ACHN (cell line): ENCODE measurements at regions not wholly inside any gene's neighbourhood (a gene's known extent, or its start where the extent isn't known, plus 50 kb on each side); places are given as distances from the start of the nearest gene placed in this dataset.
"Not testable (repeated sequence)": the region's sequence is repeated elsewhere in the genome, so short reads cannot be mapped to it uniquely, and the experiment has no call there.

Source experiments
- DNase-seq: peaks from one replicate; pipeline ENCODE4 v3.0.0-alpha.2; 2015
- in situ Hi-C: cut with HindIII; loops from 2 replicates; pipeline ENCODE4 v1.10.0; 2017; ENCODE audit warnings: low sequenced_read_pairs, low pct_ligation_motif_present, low pct_unique_long_range_greater_than_20kb

GRCh38 chr4:160505724-160506123 is 1402.8 kb downstream of the RAPGEF2 start:
- no peak for DNase-seq
- in situ Hi-C loops = no loop called here

GRCh38 chr4:160510928-160511327 is 1408.0 kb downstream of the RAPGEF2 start:
- in situ Hi-C loops = no loop called here
- no peak for DNase-seq

GRCh38 chr4:160514126-160514525 is 1411.2 kb downstream of the RAPGEF2 start:
- in situ Hi-C loops = no loop called here
- no peak for DNase-seq

GRCh38 chr4:160523231-160523630 is 1420.4 kb downstream of the RAPGEF2 start:
- DNase-seq = no peak
- in situ Hi-C loops = no loop called here

GRCh38 chr4:160537681-160538080 is 1434.8 kb downstream of the RAPGEF2 start:
- in situ Hi-C loops = no loop called here
- DNase-seq = no peak

GRCh38 chr4:160546201-160546600 is 1443.3 kb downstream of the RAPGEF2 start:
- DNase-seq = no peak
- in situ Hi-C loops = no loop called here

GRCh38 chr4:160549951-160550519 is 1447.2 kb downstream of the RAPGEF2 start:
- DNase-seq, in situ Hi-C loops: not testable (repeated sequence)

GRCh38 chr4:160562661-160563060 is 1459.8 kb downstream of the RAPGEF2 start:
- no peak for DNase-seq
- in situ Hi-C loops = no loop called here

GRCh38 chr4:160563552-160564282 is 1460.8 kb downstream of the RAPGEF2 start:
- in situ Hi-C loops = no loop called here
- DNase-seq = no peak

GRCh38 chr4:160567634-160568033 is 1464.8 kb downstream of the RAPGEF2 start:
- no peak for DNase-seq
- in situ Hi-C loops = no loop called here

- DNase-seq = no peak
- in situ Hi-C loops = no loop called here
Observed at GRCh38 chr4:160570271-160570670, 1467.4 kb downstream of the RAPGEF2 start.

- DNase-seq, in situ Hi-C loops: not testable (repeated sequence)
Observed at GRCh38 chr4:160574272-160574671, 1471.4 kb downstream of the RAPGEF2 start.

GRCh38 chr4:160580581-160580980 is 1477.7 kb downstream of the RAPGEF2 start:
- in situ Hi-C loops = no loop called here
- no peak for DNase-seq

GRCh38 chr4:160592258-160592657 is 1489.4 kb downstream of the RAPGEF2 start:
- DNase-seq = no peak
- in situ Hi-C loops = no loop called here

- in situ Hi-C loops = no loop called here
- DNase-seq = no peak
Observed at GRCh38 chr4:160595646-160596045, 1492.8 kb downstream of the RAPGEF2 start.

- no peak for DNase-seq
- in situ Hi-C loops = no loop called here
Observed at GRCh38 chr4:160604541-160604940, 1501.7 kb downstream of the RAPGEF2 start.

GRCh38 chr4:160611181-160611580 is 1508.3 kb downstream of the RAPGEF2 start:
- in situ Hi-C loops = no loop called here
- no peak for DNase-seq

GRCh38 chr4:160631044-160631443 is 1528.2 kb downstream of the RAPGEF2 start:
- in situ Hi-C loops = no loop called here
- DNase-seq = no peak

GRCh38 chr4:160652790-160653189 is 1511.0 kb downstream of the FSTL5 start:
- DNase-seq = no peak
- in situ Hi-C loops = no loop called here

- DNase-seq = no peak
- in situ Hi-C loops = no loop called here
Observed at GRCh38 chr4:160675550-160675949, 1488.2 kb downstream of the FSTL5 start.
